ENCODE measurements at regions not wholly inside any gene's neighbourhood (a gene's known extent, or its start where the extent isn't known, plus 50 kb on each side); places are given as distances from the start of the nearest gene placed in this dataset.
"Not testable (repeated sequence)": the region's sequence is repeated elsewhere in the genome, so short reads cannot be mapped to it uniquely, and the experiment has no call there.

DNA sequence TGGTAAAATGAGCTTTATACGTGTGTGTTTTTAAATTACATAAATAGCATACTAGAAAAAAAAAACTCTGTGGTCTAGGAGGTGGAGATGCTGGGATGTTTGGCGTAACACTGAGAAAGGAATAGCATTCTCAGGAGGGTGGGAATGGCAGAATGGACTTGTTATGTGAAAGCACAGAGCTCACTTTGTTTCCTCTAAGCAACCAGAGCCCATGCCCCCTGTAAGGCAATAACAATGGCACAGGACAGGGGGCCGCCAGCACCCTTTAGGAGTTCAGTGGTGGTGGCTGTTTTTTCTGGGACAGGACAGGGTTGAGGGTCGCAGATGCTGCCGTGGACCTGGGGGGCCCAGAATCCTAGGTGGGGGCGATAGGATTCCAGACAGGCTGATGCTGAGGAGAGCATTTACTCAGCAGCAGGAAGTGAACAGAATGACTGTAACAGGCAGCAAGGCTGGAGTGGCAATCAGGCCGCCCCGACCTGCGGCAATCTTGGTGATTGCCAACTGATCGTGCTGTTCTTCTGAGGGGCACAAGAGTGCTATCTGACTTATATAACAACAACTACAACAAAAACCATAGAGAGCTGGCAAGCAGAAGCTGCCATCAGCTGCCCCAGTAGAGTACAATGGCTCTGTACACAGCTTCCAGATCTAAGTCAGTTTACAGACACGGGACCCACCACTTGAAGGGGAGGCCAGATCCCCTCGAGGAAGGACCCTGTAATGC is 160.4 kb downstream of the UACA start:
- DNase-seq, result no peak
- in situ Hi-C loops (cut with MboI; ENCODE audit: low pct_unique_long_range_greater_than_20kb, low sequenced_read_pairs), result no loop called here

DNA sequence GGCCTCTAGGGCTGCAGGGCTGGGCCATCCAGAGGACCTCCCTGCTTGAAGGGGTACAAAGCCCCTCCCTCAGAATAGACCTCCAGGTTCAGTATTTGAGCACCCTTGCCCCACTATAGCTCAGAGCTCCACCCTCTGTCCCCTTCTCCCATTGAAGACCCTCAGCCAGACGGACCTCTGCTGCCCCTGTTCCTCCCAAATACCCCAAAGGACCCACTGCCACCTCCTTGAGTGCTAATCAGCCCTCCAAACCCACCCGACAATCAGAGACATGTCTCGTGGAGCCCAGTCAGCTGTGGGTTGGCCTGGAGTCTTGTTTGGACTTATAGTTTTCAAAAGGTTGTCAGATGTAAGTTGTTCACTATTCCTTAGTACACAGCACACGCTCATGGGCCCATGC is 161.1 kb downstream of the UACA start:
- in situ Hi-C loops (cut with MboI; ENCODE audit: low pct_unique_long_range_greater_than_20kb, low sequenced_read_pairs), result no loop called here
- no peak for DNase-seq

DNA sequence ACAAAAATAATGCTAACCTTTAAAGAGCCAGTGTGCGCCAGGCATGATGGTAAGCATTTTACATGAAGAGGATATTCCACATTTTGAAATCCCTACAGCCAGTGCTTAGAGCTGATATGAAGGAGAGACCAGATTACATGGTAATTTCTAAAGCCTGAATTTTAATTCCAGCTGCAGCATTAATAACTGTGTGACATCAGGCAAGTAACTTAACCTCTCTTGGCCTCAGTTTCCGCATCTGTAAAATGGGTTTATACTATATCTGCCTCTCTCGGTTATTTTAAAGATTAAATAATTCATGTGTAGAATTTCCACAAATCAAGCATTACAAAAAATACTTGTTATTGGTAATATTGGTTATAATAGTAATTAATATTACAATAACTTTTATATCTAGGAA is 165.4 kb downstream of the UACA start:
- in situ Hi-C loops (cut with MboI; ENCODE audit: low pct_unique_long_range_greater_than_20kb, low sequenced_read_pairs), result no loop called here

DNA sequence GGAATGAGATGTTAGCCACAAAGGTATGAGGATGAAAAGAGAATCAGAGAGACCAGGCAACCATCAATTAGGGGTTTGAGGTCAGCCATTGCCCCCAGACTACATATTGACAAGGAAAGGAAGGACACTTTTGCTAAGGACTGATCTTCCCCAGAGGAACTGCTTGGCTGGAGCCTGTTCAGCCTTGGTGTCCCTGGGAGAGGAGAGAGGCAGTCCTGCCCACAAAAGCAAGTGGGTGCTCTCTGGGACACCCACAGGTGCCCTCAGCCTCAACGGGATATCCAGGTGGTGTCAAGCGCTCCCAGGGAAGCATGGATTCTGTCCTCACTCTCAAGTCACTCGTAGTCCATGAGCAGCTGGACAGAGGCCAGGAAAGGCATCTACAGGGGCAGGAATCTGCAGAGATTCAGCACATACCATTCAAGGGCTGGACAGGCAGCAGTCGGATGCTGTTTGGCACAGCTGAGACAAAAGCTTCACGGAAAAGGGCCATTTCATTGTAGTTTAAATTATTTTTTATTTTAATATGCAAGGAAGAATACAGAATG is 166.2 kb downstream of the UACA start:
- DNase-seq, result no peak
- in situ Hi-C loops (cut with MboI; ENCODE audit: low pct_unique_long_range_greater_than_20kb, low sequenced_read_pairs), result no loop called here

More for the DNA sequence above, 165.4 kb downstream of the UACA start:
- DNase-seq, result no peak

DNA sequence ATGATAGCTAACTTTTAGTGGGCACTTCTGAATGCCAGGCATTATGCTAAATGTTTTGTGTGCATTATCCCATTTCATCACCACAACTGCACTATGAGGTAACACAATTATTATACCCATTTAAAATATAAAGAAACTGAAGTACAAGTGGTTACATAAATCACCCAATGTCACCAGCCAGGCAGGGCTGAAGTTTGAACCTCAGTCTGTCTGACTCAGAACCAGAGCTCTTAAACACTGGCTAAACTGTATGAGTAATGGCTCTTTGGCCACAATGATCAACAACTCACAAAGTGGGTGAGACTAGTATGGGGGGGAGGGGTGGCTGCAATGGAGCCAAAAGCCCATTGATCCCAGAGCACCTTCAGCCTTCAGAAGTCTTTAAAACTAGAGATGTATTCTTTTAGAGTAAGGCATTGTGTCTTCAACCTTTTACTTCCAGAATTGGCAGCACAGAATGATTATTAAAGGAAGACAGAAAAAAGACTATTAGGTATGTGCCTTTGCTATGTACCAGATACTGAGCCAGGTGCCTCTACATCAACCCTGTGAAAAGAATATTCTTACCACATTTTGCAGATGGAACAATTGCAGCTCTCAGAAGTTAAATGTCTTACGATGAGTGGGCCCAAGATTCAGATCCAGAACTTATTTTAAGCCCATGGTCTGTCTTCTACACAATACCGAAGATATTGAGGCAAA is 166.9 kb downstream of the UACA start:
- in situ Hi-C loops (cut with MboI; ENCODE audit: low pct_unique_long_range_greater_than_20kb, low sequenced_read_pairs), result no loop called here
- DNase-seq, result no peak

DNA sequence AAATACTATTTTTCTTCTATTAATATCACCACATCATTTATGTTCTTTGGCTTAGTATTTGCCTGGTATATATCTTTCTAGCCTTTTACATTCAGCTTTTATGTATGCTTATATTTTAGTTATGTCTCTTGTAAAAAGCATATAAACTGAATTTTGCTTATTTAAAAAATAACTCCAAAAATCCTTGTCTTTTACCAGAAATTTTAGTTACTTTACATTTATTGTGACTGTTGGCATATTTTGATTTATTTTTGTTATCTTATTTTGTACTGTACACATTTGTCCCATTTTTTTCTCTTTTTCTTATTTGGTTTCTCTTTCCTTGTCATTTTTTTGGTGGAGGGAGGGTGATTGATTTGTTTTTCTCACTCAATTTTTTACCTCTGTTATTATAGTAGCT is 169.6 kb downstream of the UACA start:
- in situ Hi-C loops (cut with MboI; ENCODE audit: low pct_unique_long_range_greater_than_20kb, low sequenced_read_pairs), result no loop called here

DNA sequence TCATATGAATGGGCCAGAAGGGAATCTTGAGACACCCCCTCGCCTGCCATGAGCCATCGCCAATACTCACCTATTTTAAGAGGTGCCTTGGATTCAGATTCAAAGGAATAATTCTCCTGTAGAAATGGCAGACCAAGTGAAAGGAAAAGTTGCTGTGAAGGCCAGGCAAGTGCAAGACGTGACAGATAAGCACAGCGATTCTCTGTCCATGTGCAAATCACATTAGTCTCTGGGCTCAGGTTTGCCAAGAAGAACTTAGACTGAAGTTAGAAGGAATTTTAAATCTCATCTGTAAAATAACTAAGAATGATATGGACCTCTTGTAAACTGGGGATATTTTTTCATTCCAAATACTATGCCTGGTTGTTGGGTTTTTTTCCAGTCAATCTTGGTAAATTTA is 173.6 kb downstream of the UACA start:
- in situ Hi-C loops (cut with MboI; ENCODE audit: low pct_unique_long_range_greater_than_20kb, low sequenced_read_pairs), result no loop called here
- no peak for DNase-seq

More for the DNA sequence above, 169.6 kb downstream of the UACA start:
- DNase-seq, result no peak

DNA sequence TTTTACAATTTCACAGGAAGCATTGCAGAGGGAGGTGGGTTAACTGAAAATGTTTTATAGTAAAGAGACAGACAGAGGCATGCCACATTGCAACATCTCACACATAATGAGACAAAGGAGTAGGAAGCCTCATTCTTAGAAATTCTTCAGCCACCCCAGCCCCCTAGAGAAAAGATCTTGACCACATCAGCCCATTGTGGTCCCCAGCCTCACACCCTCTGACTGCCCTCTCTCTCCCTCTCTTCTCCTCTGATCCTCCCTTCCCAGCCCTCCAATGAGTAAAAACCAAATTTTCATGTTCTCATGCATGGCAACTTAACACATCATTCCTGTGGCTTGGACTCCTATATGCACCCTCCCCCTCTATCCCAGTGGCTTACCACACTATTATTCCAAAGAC is 174.1 kb downstream of the UACA start:
- peak; percentile 95 for DNase-seq
- in situ Hi-C loops (cut with MboI; ENCODE audit: low pct_unique_long_range_greater_than_20kb, low sequenced_read_pairs), result no loop called here

DNA sequence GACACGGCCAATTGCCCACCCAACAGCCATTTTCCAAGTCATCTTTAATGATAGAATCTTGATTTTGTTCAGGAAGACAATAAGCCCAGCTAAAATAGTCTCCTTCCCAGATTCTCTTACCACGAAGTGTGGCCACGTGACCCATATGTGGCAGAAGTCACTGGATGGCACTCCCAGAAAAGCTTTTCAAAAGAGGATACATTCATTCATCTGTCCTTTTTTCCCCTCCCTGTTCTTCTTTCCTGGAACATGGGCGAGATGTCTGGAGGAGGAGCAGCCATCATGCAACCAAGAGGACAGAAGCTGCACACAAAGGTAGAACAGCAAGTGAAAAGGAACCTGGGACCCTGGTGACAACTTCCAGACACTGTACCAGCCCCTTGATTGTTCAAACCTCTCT is 174.7 kb downstream of the UACA start:
- in situ Hi-C loops (cut with MboI; ENCODE audit: low pct_unique_long_range_greater_than_20kb, low sequenced_read_pairs), result no loop called here
- DNase-seq, result no peak

DNA sequence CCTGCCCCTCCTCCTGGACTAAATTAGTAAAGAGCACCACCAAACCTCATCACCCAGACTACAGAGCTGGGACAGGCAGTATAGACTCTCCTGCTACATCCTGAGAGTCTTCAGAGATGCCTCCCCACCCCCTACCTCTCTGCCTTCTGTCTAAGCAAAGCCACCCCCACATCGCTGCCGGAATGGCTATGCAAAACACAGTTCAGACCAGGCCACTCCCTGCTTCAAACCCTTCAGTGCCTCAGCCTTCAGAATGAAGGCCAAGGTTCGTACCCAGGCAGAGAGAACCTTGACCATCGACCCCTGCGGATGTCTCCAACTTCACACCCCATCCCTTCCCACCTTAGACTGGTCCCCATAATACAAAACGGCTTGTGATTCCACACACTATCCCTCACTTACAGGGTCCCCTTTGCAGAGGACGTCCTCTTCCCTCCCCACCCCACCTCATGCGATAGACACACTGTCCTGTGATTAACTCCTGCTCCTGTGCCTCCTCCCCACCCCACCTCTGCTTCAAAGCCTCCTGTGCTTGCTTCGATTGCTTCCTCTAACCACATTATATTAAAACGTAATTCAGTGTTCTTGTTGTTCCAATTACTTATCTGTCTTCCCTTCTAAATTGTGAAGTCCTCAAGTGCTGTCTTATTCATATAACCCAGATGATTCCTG is 175.3 kb downstream of the UACA start:
- peak; percentile 86 for DNase-seq
- in situ Hi-C loops (cut with MboI; ENCODE audit: low pct_unique_long_range_greater_than_20kb, low sequenced_read_pairs), result no loop called here

DNA sequence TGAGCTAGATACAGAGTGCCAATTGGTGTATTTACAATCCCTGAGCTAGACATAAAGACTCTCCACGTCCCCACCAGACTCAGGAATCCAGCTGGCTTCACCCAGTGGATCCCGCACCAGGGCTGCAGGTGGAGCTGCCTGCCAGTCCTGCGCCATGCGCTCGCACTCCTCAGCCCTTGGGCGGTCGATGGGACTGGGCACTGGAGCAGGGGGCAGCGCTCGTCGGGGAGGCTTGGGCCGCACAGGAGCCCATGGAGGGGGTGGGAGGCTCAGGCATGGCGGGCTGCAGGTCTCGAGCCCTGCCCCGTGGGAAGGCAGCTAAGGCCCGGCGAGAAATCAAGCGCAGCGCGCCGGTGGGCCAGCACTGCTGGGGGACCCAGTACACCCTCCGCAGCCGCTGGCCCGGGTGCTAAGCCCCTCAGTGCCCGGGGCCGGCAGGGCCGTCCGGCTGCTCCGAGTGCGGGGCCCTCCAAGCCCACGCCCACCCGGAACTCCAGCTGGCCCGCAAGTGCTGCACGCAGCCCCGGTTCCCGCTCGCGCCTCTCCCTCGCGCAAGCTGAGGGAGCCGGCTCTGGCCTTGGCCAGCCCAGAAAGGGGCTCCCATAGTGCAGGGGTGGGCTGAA is 176.2 kb downstream of the UACA start:
- in situ Hi-C loops (cut with MboI; ENCODE audit: low pct_unique_long_range_greater_than_20kb, low sequenced_read_pairs); DNase-seq: not testable (repeated sequence)

DNA sequence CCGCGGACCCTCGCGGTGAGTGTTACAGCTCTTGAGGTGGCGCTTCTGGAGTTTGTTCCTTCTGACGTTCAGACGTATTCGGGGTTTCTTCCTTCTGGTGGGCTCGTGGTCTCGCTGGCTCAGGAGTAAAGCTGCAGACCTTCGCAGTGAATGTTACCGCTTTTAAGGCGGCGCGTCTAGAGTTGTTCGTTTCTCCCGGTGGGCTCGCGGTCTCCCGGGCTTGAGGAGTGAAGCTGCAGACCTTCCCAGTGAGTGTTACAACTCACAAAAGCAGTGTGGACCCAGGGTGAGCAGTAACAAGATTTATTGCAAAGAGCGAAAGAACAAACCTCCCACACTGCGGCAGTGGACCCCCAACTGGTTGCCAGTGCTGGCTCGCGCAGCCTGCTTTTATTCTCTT is 177.1 kb downstream of the UACA start:
- in situ Hi-C loops (cut with MboI; ENCODE audit: low pct_unique_long_range_greater_than_20kb, low sequenced_read_pairs), result no loop called here
- DNase-seq, result no peak

DNA sequence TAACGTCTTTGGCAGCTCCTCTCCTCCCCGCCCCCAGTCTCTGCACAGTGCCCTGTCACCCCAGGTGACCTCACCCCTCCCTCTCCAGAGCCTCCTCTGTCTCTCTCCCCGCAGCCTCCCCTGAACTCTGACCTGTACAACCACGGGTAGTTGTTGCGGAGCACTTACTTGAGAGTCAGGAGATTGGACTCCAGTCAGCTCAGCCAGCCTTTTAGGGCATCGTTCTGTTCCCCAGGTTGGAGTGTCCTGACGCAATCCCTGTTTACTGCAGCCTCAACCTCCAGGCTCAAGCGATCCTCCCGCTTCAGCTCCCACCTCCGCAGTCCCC is 177.7 kb downstream of the UACA start:
- in situ Hi-C loops (cut with MboI; ENCODE audit: low pct_unique_long_range_greater_than_20kb, low sequenced_read_pairs), result no loop called here
- DNase-seq, result peak; percentile 47

DNA sequence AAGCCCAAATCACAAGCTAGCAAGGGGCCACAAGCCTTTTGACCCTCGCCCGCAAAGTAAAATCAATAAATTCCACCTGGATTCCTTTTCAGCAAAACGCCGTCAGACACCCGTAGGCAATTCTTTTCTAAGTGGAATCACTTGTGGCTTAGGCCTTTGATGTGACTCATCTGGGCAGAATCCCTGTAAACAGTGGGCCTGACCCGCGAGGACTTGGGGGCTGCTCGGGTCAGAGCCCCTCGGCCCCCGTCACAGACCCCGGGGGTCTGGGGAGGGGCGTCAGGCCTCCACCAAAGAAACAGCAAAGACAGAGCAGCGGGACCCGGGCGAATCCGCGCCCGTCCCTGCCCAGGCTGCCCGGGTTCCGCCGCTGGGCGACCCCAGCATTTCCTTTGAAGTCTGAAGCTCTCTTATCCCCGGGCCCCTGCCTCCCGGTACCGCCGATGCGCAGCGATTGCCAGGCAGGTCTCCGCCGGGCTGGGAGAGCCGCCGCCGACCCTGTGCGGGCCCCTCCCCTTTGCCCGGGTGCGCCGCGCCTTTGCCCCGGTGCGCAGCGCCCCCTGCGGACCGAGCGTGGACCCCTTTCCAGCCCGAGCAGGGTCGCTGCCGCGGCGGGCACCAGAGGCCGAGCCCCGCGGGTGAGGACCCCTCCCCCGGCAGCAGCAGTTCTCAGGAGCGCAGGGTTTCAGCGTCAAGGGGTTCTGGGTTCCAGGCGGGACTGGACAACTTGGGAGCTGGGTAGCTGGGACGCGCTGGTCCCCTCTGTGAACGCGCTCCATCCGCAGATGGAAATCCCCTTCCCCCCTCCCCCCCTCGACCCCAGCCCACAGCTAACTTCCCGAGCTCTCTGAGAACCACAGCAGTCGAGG is 178.3 kb downstream of the UACA start:
- peak; percentile 75 for DNase-seq
- in situ Hi-C loops (cut with MboI; ENCODE audit: low pct_unique_long_range_greater_than_20kb, low sequenced_read_pairs), result no loop called here

DNA sequence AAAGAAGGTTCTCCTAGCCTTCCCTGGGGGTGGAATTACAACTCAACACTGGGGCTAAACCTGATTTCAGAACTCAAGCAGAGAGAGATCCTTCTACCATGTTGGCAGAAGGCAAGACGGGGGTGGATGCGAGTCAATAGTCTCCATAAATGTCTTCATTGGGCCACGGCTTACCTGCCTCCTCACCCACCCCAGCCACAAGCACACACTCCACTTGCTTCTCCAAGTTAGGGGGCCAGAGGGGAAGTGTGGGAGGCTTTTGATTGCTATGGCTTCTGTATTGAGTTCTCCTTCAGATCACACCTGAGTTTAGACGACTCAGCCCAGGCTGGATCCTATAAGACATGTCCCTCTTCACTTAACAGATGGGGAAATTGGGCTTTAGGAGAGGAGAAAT is 178.9 kb downstream of the UACA start:
- no peak for DNase-seq
- in situ Hi-C loops (cut with MboI; ENCODE audit: low pct_unique_long_range_greater_than_20kb, low sequenced_read_pairs), result no loop called here

DNA sequence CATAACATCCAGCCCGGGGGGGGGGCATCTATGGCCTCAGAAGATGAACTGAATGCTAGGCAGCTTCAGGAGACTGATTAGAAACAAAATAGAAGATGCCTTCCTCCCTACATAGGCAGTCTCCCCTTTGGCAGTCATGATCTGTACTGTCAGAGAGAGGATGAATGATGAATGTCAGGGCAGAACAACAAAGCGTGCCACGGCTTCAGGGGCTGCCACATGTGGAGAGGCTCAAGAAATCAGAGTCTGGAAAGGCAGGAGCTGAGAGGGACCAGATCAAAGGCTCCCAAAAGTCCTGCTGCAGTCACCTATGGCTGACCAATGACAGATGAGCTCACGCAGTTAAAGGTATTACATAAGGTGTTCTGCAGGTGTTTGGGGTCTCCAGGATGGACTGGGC is 180.4 kb downstream of the UACA start:
- in situ Hi-C loops (cut with MboI; ENCODE audit: low pct_unique_long_range_greater_than_20kb, low sequenced_read_pairs), result no loop called here
- DNase-seq, result no peak

DNA sequence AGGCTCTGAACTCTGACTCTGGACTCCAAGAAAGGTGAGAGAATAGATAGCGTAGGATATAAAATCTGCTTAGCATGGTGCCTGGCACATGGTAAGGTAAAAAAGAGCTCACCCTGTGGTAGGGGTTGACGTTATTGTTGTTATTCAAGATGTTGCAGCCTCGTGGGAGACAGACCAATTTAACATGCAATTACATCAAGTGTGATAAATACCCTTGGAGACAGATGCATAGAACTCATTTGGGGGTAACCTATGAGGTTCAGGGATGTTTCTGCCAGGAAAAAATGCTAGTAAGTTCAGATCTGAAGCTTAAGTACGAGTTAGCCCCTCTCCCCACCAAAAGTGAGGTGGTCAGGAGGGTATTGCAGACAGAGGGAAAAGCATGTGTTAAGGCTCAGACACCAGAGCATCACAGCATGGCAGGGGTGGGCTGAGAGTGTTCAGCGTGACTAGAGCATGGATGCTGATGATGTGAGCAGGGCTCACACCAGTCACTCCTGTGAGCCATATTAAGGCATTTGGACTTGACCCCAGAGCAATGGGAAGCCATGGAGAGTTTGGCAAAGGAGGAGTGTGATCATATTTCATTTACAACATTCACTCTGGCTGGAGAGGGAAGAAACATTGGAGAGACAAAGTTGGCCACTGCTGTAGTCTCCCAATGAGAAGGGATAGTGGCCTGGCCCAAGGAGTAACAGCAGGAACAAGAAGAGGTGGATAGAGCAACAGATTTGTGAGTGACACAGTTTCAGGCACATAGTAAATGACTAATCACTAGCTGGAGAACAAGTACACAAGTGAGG is 181.0 kb downstream of the UACA start:
- no peak for DNase-seq
- in situ Hi-C loops (cut with MboI; ENCODE audit: low pct_unique_long_range_greater_than_20kb, low sequenced_read_pairs), result no loop called here

DNA sequence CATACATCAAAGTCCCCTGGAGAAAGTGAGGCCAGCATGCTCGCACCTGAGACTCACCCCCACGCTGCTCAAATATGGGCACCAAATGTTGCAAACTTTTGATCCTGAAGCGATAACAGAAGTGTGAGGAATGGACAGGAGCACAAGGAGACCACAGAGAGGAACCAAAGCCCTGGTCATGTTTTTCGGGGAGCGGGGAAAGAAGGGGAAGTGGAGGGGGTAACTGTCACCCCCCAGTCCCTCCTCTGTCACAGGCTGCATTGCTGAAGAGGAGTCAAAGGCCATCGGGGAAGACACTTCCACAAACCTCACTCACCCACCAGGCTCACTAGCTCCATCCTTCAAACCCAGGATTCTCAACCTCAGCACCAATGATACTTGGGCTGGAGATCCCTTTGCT is 182.4 kb downstream of the UACA start:
- DNase-seq, result peak; percentile 47
- in situ Hi-C loops (cut with MboI; ENCODE audit: low pct_unique_long_range_greater_than_20kb, low sequenced_read_pairs), result no loop called here

All from KBM-7 (cell line).